Spleen (tissue), 7 donors: ENCODE measurements at regions not wholly inside any gene's neighbourhood (a gene's known extent, or its start where the extent isn't known, plus 50 kb on each side); places are given as distances from the start of the nearest gene placed in this dataset.

ENCODE experiments used
- POLR2A ChIP-seq, 3 donors: fragments of 450-650 bp; IDR thresholded peaks; one replicate each; pipeline ENCODE4 v1.5.1; 2017; ENCODE audit warnings: antibody characterized with exemption in 3 of 3, mild to moderate bottlenecking in 1 of 3
- TF ChIP-seq, protein P1 (sequence below), 11 experiments: fragments of 200-600 bp in 7 of 11; fragments of 450-650 bp in 4 of 11; sonication (generic) in 4 of 11; IDR thresholded peaks in 8 of 11; conservative IDR thresholded peaks in 3 of 11; 1 replicate in 7 of 11; 2 replicates in 4 of 11; pipeline versions ENCODE4 v1.4.0 to v1.8.0; 2016 to 2021; ENCODE audit warnings: antibody characterized with exemption in 11 of 11, inconsistent platforms in 4 of 11, mild to moderate bottlenecking in 1 of 11
- donor health status: DM: no; HTN: no; CAD: no; lungs with moderate emphysema.
- donor health status: DM: no; HTN: no; CAD: no.
- donor health status: DM: no; HTN: no; CAD: no.

DNA sequence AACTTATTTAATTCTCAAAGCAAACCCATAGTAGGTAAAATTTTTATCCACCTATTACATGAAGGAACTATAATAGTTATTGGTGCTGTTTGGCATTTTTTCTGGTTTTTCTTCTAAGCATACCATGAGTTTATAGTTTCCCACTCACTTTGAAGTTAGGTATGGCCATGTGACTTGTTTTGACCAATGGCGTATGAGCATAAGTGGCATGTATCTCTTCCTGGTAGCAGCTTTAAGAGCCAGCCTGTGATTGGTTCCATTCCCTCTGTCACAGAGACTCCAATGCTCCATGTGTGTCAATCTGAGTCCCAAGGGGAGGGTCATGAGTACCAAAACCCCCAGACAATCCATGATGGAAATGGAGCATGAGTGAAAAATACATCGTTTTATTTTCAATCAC, 282.9 kb upstream of the N4BP1 start:
- TF ChIP-seq, protein P1, sequence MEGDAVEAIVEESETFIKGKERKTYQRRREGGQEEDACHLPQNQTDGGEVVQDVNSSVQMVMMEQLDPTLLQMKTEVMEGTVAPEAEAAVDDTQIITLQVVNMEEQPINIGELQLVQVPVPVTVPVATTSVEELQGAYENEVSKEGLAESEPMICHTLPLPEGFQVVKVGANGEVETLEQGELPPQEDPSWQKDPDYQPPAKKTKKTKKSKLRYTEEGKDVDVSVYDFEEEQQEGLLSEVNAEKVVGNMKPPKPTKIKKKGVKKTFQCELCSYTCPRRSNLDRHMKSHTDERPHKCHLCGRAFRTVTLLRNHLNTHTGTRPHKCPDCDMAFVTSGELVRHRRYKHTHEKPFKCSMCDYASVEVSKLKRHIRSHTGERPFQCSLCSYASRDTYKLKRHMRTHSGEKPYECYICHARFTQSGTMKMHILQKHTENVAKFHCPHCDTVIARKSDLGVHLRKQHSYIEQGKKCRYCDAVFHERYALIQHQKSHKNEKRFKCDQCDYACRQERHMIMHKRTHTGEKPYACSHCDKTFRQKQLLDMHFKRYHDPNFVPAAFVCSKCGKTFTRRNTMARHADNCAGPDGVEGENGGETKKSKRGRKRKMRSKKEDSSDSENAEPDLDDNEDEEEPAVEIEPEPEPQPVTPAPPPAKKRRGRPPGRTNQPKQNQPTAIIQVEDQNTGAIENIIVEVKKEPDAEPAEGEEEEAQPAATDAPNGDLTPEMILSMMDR (IDR thresholded peaks at IDR 0.05 in 8 of 11, conservative IDR thresholded peaks at IDR 0.05 in 3 of 11), result no peak
- TF ChIP-seq POLR2A (IDR thresholded peaks at IDR 0.05), result no peak
